GM19452 (cell line): ENCODE measurements at regions not wholly inside any gene's neighbourhood (a gene's known extent, or its start where the extent isn't known, plus 50 kb on each side); places are given as distances from the start of the nearest gene placed in this dataset.
"Not testable (repeated sequence)": the region's sequence is repeated elsewhere in the genome, so short reads cannot be mapped to it uniquely, and the experiment has no call there.

Experiments used
- ATAC-seq: cut with Tn5 transposase; IDR thresholded peaks from one replicate; pipeline ENCODE4 v1.9.1; 2021; ENCODE audit not compliant: unreplicated experiment

DNA sequence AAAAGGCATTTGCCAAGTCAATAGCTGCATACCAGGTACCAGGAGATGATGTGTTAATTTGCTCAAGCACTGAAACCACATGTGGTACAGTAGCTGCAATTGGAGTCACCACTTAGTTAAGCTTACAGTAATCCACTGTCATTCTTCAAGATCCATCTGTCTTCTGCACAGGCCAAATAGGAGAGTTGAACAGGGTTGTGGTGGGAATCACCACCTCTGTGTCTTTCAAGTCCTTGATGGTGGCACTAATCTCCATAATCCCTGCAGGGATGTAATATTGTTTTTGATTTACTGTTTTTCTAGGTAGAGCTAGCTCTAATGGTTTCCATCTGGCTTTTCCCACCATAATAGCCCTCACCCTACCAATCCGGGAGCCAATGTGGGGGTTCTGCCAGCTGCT lies 91.9 kb downstream of the FCRL5 start:
- ATAC-seq = no peak

DNA sequence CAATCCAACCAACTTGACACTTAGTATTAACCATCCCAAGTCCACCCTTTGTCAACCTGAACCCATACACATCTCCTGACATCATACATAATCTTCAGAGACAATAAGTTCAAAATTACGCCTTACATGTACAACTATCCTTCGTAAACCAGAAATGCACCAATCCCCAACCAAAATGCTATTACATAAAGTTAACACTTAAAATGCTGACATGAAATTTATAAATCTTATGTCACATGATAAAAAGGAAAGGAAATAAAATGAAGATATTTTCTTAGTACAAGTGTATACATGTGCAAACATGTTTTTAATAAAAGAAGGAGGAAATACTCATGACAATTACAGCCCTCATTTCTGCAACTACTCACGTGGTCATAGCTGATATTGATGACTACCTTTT lies 95.0 kb downstream of the FCRL5 start:
- ATAC-seq = no peak

DNA sequence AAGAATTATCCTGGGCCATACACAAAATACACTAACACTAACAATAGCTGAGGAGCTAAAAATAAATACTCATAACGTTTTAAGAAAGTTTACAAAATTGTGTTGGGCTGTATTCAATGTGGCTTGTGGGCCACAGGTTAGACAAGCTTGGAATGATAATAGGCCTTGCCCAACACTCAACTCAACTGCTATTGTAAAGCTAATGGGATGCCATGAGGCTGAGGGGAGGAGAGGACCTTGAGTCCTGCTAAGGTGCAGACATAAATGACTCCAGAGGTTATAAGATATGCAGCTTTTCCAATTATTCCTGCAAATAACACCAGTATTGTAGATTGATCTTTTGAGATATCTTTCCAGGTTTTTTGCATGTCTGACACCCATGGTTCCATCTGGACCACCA lies 97.0 kb downstream of the FCRL5 start:
- ATAC-seq = no peak

- ATAC-seq = no peak
These were observed 102.2 kb downstream of the FCRL5 start for GRCh38 chr1:157450106-157450505.

DNA sequence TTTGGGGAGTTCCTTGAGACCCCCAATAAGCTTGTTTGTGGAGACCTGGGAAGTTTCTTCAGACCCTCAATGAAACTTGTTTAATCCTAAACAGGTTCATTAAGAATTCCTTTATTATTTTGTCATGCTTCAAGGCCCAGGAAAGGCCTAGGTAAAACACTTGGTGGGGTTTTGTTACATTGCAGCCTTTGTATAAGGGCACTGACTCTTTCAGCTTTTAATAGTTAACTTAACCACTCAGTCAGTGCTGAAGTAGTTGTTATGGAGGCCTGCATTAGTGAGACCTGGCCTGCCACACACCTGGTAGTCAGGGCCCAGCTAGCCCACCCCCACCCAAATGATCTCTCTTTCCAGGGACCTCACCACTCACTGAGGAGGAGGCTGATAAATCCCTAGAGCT lies 103.7 kb downstream of the FCRL5 start:
- no peak for ATAC-seq

DNA sequence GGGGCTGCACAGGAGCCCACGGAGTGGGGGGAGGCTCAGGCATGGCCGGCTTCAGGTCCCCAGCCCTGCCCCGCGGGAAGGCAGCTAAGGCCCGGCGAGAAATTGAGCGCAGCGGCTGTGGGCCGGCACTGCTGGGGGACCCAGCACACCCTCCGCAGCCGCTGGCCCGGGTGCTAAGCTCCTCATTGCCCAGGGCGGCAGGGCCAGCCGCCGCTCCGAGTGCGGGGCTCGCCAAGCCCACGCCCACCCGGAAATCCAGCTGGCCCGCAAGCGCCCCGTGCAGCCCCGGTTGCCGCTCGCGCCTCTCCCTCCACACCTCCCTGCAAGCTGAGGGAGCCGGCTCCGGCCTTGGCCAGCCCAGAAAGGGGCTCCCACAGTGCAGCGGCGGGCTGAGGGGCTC lies 106.0 kb downstream of the FCRL5 start:
- not testable (repeated sequence) for ATAC-seq

GRCh38 chr1:157445616-157446140 lies 106.6 kb downstream of the FCRL5 start:
- ATAC-seq = not testable (repeated sequence)

- ATAC-seq = no peak
These were observed 110.2 kb downstream of the FCRL5 start for GRCh38 chr1:157442065-157442464.

DNA sequence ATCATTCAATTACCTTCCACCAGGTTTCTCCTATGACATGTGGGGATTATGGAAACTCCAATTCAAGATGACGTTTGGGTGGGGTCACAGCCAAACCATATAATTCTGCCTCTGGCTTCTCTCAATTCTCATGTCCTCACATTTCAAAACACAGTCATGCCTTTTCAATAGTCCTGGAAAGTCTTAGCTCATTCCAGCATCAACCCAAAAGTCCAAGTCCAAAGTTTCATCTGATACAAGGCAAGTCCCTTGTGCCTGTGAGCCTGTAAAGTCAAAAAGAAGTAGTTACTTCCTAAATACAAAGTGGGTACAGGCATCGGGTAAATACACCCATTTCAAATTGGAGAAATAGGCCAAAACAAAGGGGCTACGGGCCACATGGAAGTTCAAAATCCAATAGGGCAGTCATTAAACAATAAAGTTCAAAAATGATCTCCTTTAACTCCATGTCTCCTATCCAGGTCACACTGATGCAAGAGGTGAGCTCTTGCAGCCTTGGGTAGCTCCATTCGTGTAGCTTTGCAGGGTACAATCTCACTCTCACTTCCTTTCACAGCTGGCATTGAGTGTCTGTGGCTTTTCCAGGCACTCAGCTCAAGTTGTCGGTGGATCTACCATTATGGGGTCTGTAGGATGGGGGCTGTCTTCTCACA lies 112.9 kb downstream of the FCRL5 start:
- ATAC-seq = no peak

DNA sequence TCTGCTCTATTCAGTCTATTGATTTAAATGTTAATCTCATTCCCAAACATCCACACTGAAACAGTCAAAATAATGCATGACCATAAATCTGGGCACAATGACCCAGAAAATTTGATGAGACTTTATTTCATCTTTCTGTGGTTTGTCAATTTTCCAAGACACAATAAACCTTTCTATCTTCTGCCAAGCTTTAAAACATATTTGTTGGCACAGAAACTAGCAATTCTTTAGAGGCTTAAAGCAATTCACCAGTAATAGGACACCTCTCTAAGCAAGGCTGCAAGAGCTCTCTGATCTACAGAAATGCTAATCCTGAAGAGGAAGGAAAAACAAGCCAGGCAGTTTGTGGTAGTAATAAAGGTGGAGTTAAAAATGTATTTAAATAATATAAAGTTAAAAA lies 113.7 kb downstream of the FCRL5 start:
- no peak for ATAC-seq

GRCh38 chr1:157438146-157438545 lies 114.2 kb downstream of the FCRL5 start:
- ATAC-seq = no peak

DNA sequence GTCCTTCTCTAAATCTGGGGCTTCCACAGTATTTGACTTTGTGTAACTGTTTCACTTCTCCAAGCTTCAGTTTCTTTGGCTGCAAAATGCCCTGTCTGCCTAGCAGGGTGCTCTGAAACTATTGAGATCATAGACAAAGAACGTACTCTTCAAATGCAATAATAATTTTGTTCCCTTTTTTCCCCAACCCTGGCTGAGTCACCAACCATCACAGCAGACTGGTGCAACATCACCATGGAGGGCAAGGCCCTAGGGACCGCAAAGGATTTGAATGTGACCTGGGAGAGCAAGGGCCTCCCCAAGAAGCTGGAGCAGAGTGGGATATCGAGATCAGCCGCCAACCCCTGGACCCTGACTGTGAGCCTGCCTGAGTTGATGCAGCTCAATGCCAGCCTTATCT lies 115.0 kb downstream of the FCRL5 start:
- ATAC-seq = no peak

DNA sequence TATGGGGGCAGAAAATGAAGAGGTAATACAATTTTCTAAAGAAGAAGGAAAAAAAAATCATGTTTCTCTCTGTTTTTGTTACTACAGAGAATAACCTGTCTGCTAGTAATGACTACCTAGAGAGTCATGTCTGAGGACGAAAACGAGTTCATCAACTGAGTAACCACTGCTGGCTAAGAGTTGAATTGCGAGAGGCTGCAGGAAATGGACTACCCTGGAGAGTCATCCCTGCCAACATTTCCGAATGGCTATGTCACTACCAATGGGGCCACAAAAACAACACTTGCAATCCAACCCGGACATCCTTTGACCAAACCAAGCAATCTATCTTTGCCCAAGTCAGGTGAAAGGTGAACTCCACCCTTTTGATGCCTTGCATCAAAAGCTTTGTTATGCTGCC lies 120.6 kb downstream of the FCRL5 start:
- no peak for ATAC-seq

- no peak for ATAC-seq
These were observed 122.6 kb downstream of the FCRL5 start for GRCh38 chr1:157429601-157430240.

- ATAC-seq = not testable (repeated sequence)
These were observed 128.6 kb downstream of the FCRL5 start for GRCh38 chr1:157423764-157424163.

GRCh38 chr1:157419845-157420542 lies 132.3 kb downstream of the FCRL5 start:
- ATAC-seq = no peak

GRCh38 chr1:157418659-157419058 lies 133.7 kb downstream of the FCRL5 start:
- ATAC-seq = no peak

GRCh38 chr1:157418231-157418630 lies 134.1 kb downstream of the FCRL5 start:
- ATAC-seq = no peak

- no peak for ATAC-seq
These were observed 136.7 kb downstream of the FCRL5 start for GRCh38 chr1:157415661-157416060.

DNA sequence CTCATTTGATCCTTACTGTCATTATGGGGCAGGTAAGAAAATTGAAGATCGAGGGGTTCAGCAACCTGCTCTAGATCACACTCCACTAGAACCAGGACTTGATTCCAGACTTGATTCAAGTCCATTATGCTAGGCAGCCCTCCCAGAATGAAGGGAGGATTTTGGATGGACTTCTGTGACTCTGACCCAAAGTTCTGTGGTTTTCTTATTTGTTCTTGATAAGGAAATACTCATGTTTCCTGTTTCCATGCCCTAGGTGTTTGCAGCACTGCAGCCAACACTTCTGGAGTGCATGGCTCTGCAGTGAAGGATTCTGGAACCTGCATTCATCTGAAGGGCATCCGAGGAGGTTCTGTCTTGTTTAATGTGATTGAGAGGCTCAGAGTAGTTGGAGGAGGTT lies 140.0 kb downstream of the FCRL5 start:
- ATAC-seq = no peak

DNA sequence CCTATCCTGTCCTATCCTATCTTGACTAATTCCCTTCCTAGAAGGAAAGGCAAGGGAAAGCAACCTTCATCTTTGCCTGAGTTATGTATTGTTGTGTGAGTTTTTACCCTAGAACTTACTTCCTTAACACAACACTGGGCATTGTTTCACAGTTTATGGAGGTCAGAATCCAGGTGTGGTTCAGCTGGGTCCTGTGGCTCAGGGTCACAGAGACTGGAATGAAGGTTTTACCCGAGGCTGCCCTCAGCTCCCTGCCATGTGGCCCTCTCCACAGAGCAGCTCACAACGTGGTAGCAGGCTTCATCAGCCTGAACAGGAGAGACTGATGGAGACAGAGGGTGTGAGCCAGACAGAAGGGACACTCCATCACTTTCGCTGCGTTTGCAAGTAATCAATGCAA lies 140.5 kb downstream of the FCRL5 start:
- ATAC-seq = no peak

DNA sequence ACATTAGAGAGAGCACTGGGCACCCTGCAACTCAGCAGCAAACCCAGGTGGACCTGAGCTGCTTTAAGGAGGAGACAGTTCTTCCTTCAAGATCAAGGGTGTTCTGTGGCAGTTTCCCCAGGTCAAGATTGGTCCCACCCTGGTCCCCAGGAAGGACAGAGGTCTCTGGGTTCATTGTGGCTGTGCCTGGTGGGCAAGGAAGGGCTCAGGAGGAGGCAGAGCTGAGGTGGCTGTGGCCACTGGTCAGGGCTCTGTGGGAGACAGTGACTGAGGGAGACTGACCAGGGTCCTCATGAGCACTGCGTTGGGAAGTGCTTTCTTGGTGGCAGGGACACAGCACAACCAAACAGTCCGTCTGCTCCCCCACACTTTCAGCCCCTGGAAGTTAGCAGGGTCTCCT lies 141.3 kb downstream of the FCRL5 start:
- no peak for ATAC-seq
